HG03175 (cell line): ENCODE measurements at regions not wholly inside any gene's neighbourhood (a gene's known extent, or its start where the extent isn't known, plus 50 kb on each side); places are given as distances from the start of the nearest gene placed in this dataset.
"Not testable (repeated sequence)": the region's sequence is repeated elsewhere in the genome, so short reads cannot be mapped to it uniquely, and the experiment has no call there.

Experiments used
- ATAC-seq: cut with Tn5 transposase; IDR thresholded peaks from one replicate; pipeline ENCODE4 v1.9.1; 2021; ENCODE audit warnings: mild to moderate bottlenecking, moderate library complexity; ENCODE audit not compliant: unreplicated experiment

GRCh38 chr5:175347931-175348330 is 96.1 kb downstream of the DRD1 start:
- ATAC-seq: no peak

- no peak for ATAC-seq
Observed at GRCh38 chr5:175347027-175347426, 97.0 kb downstream of the DRD1 start.

GRCh38 chr5:175344331-175345195 is 99.4 kb downstream of the DRD1 start:
- ATAC-seq: no peak

DNA sequence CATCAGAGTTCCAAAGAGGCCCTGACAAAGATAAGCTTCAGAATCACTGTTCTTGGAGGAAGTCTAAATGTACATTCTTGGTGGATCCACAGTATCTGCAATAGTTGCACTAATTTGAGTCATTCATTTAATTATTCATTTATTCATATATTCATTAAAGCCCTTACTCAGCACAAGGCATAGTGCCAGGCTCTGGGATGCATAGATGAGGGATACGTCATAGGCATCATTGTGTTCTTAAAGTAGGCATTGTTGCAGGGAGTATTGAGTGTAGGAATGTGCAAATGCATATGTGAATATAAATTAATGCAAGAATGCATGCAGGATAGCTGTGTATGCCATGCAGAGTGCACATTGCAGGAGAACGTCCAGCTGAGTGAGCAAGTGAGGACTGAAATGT is 100.7 kb downstream of the DRD1 start:
- ATAC-seq: no peak

DNA sequence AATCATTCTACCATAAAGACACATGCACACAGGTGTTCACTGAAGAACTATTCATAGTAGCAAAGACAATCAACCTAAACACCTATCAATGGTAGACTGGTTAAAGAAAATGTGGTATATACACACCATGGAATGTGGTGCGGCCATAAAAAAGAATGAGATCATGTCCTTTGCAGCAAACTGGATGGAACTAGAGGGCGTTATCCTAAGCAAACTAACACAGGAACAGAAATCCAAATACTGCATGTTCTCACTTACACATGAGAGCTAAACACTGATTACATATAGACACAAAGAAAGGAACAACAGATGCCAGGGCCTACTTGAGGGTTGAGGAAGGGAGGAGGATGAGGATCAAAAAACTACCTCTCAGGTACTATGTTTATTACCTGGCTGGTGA is 103.8 kb downstream of the DRD1 start:
- no peak for ATAC-seq

GRCh38 chr5:175337680-175338079 is 106.3 kb downstream of the DRD1 start:
- ATAC-seq: no peak

- ATAC-seq: no peak
Observed at GRCh38 chr5:175336781-175337180, 107.2 kb downstream of the DRD1 start.

- no peak for ATAC-seq
Observed at GRCh38 chr5:175335691-175336090, 108.3 kb downstream of the DRD1 start.

DNA sequence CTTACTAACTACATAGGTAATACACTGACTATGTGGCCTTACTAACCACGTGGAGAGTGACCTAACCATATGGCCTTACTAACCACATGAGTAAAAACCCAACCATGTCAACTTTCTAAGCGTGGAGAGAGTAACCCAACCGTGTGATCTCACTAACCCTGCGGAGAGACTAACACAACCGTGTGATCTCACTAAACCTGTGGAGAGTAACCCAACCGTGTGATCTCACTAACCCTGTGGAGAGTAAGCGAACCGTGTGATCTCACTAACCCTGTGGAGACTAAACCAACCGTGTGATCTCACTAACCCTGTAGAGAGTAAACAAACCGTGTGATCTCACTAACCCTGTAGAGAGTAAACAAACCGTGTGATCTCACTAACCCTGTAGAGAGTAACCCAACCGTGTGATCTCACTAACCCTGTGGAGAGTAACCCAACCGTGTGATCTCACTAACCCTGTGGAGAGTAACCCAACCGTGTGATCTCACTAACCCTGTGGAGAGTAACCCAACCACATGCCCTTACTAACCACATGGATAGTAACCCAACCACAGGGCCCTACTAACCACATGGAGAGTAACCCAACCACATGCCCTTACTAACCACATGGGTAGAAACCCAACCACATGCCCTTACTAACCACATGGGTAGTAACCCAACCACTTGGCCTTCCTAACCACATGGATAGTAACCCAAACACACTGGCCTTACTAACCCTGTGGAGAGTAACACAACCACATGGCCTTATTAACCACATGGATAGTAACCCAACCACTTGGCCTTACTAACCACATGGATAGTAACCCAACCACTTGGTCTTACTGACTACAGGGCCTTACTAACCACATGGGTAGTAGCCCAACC is 112.6 kb downstream of the DRD1 start:
- not testable (repeated sequence) for ATAC-seq

DNA sequence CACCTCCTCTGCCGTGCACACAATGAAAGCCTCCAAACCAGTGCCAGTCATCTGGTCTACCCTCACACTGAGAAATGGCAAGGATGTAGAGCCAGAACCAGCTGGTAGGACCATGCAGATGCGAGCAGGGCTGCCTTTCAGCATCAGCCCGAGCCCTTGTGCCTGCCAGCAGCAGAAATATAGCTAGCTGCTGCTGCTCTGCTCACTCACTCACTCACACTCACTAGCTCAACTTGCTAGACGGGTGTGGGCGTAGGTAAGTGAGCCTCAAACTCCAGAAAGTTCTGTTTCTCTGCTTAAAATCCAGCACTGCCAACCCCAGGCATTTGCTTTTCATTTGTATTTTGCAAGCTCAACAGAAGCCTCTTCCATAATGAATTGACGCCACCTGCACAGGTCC is 114.0 kb downstream of the DRD1 start:
- ATAC-seq: no peak

DNA sequence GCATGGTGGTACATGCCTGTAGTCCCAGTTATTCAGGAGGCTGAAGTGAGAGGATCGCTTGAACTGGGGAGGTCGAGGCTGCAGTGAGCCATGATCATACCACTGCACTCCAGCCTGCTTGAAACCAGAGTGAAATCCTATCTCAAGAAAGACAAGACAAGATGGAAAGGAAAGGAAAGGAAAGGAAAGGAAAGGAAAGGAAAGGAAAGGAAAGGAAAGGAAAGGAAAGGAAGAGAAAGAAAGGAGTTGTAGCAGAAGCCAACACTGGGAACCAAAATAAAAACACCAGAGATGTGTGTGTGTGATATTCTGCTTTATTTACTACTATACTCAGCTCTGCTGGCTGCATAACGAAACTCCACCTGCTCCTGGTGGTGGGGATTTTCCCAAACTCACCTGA is 115.3 kb downstream of the DRD1 start:
- ATAC-seq: no peak

DNA sequence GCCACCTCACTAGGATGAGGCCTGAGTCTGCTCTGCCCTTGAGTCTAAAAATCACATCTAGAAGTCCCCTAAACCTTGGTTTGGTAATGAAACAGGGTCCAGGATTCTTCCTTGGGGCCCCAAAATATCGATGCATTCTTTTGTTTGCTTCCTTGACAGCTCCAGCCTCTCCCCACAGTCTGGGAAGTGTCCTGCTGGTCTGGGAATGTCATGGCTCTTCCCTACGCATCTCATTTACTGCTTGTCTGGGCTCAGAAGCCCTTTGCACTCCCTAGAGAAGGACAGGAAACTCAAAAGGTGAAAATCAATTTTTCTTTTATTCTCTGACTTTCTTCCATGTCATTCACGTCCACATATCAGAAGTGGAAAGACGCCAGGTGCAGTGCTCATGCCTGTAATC is 115.8 kb downstream of the DRD1 start:
- ATAC-seq: no peak

DNA sequence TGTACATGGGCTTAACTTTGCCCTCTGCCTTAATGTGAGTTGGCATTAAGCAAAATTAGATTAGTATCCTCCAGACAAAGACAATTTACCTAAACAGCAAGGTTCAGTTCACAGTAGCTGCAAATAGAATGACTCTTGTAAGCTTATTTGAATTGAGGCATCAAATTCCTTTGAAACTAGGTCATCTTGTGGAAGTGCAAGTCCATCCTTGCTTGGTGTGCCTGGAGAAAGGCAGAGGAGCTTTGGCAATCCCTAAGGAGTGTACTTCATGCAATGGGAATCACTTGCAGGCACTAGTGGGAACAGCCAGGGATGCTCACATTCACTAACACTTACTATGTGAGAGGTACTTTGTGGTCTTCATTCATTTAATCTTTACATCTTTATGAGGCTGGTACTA is 118.3 kb downstream of the DRD1 start:
- no peak for ATAC-seq

GRCh38 chr5:175321927-175322532 is 122.0 kb downstream of the DRD1 start:
- ATAC-seq: peak; percentile 43

GRCh38 chr5:175319199-175319598 is 124.8 kb downstream of the DRD1 start:
- no peak for ATAC-seq

DNA sequence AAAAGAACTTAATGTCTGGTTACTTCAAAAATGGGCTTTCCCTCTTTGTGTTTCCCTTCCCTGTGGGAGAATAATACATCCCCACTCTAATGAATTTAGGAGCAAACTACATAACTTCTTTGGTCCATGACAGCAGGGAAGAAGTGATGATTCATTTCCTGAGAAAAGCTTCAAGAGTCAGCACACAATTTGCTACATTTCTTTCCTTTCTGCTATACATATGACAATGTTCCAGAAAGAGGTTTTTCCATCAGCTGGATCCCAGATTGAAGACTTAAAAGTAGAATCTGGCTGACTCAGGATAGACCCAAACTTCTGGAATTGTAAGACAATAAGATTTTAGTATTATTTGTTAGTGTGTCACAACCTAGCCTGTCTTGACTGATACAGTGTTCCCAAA is 126.1 kb downstream of the DRD1 start:
- ATAC-seq: no peak

DNA sequence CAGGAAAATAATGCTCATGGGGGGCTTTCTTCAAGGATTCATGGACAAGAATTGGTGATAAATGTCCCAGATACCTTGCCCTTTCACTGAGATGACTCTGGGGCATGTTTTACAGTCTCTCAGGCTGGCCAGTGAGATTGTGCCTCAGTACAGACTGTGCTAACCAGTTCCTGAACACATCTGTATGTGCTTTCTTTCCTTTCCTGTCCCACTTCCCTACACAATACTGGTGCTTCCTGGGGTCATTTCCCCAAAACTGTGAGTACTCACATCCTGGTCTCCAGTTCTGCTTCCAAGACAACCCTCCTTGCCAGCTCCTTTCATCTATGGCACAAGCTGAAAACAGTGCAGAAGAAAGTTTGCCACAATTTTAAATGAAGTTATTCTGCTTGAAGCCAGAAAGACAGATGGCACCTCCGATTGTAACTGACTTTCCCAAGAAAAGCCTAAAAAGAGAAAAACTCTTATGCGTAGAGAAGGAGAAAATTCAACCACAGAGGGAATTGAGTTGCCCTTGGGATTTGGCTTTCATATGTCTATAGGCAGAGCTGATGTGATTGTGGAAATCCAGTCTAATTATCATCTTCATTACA is 134.7 kb downstream of the DRD1 start:
- ATAC-seq: no peak

GRCh38 chr5:175308701-175309100 is 135.3 kb downstream of the DRD1 start:
- no peak for ATAC-seq

GRCh38 chr5:175306381-175306780 is 137.6 kb downstream of the DRD1 start:
- no peak for ATAC-seq

DNA sequence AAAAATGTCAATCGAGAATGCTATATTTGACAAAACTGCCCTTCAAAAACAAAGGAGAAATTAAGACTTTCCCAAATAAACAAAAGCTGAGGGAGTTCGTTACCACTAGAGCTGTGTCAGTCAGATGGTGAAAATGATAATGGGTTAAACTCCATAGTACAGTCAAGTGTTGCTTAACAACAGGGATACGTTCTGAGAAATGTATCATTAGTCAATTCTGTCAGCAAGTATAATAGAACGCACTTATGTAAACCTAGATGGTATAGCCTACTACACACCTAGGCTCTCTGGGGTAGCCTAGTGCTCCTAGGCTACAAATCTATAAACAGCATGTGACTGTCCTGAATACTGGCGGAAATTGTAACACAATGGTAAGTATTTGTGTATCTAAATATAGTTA is 138.7 kb downstream of the DRD1 start:
- no peak for ATAC-seq

DNA sequence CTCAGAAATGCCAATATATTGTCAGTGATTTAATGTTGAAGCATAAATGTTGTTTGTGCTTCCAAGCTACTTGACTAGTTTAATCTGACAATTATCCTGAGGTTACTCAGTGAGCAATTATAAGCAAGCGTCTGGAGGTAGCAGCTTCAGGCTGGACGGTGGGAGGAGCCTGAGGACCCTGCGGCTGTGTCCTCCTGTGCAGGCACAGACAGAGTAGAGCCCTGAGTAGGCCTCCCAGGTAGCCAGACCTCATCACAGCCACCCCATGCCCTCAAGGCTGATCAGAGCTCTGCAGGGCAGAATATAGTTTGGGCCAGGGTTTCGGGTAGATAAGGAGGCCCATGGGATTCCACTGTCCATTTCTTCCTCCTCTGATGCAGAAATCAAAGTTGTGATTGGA is 153.6 kb downstream of the DRD1 start:
- no peak for ATAC-seq
